Thoracic aorta (tissue), 2 donors: ENCODE measurements at regions not wholly inside any gene's neighbourhood (a gene's known extent, or its start where the extent isn't known, plus 50 kb on each side); places are given as distances from the start of the nearest gene placed in this dataset.
"Not testable (repeated sequence)": the region's sequence is repeated elsewhere in the genome, so short reads cannot be mapped to it uniquely, and the experiment has no call there.

Source experiments
- ATAC-seq: fragments of 150-250 bp; one replicate; pipeline ENCODE4 v1.8.0; 2017; ENCODE audit warnings: low read depth; ENCODE audit not compliant: insufficient number of reproducible peaks, low FRiP score
- DNase-seq: peaks from one replicate; pipeline ENCODE4 v3.0.0-alpha.2; 2020; ENCODE audit warnings: low spot score
- H3K27ac ChIP-seq, 2 donors: fragments of 200-600 bp; sonication (generic); 1 replicate in 1 of 2; 2 replicates in 1 of 2; pipeline ENCODE4 v1.5.1; 2016; ENCODE audit warnings: mild to moderate bottlenecking in 2 of 2, moderate library complexity in 2 of 2
- H3K27me3 ChIP-seq: fragments of 200-600 bp; sonication (generic); replicated peaks from 2 replicates; pipeline ENCODE4 v1.6.0; 2016; ENCODE audit warnings: mild to moderate bottlenecking; ENCODE audit not compliant: insufficient read depth
- H3K36me3 ChIP-seq: fragments of 200-600 bp; sonication (generic); one replicate; pipeline ENCODE4 v1.5.1; 2016
- H3K4me1 ChIP-seq, 2 donors: fragments of 200-600 bp; sonication (generic); 1 replicate in 1 of 2; 2 replicates in 1 of 2; pipeline versions ENCODE4 v1.5.1 to v1.6.0; 2016; ENCODE audit warnings: low read depth in 2 of 2, mild to moderate bottlenecking in 1 of 2; ENCODE audit not compliant: control insufficient read depth in 1 of 2
- H3K4me3 ChIP-seq: fragments of 200-600 bp; sonication (generic); 2 replicates; pipeline ENCODE4 v1.5.1; 2016; ENCODE audit warnings: mild to moderate bottlenecking
- H3K9me3 ChIP-seq: fragments of 200-600 bp; sonication (generic); 2 replicates; pipeline ENCODE4 v1.5.1; 2016
- TF ChIP-seq, protein P1 (sequence below): fragments of 200-600 bp; sonication (generic); IDR thresholded peaks from one replicate; pipeline ENCODE4 v1.5.1; 2019; ENCODE audit warnings: antibody characterized with exemption

GRCh38 chr17:56727876-56728617 lies 105.7 kb downstream of the C17orf67 start:
- no peaks in the 10 kb centered on the region for H3K9me3 ChIP-seq
- TF ChIP-seq, protein P1, sequence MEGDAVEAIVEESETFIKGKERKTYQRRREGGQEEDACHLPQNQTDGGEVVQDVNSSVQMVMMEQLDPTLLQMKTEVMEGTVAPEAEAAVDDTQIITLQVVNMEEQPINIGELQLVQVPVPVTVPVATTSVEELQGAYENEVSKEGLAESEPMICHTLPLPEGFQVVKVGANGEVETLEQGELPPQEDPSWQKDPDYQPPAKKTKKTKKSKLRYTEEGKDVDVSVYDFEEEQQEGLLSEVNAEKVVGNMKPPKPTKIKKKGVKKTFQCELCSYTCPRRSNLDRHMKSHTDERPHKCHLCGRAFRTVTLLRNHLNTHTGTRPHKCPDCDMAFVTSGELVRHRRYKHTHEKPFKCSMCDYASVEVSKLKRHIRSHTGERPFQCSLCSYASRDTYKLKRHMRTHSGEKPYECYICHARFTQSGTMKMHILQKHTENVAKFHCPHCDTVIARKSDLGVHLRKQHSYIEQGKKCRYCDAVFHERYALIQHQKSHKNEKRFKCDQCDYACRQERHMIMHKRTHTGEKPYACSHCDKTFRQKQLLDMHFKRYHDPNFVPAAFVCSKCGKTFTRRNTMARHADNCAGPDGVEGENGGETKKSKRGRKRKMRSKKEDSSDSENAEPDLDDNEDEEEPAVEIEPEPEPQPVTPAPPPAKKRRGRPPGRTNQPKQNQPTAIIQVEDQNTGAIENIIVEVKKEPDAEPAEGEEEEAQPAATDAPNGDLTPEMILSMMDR: no peak
- DNase-seq (no peak), ATAC-seq (no peak)
- no peak overlapping the region for H3K27ac ChIP-seq
- H3K4me1 ChIP-seq: no peaks in the 10 kb centered on the region
- H3K27me3 ChIP-seq: no peaks in the 10 kb centered on the region
- H3K36me3 ChIP-seq: no peaks in the 10 kb centered on the region
- no peak overlapping the region for H3K4me3 ChIP-seq

DNA sequence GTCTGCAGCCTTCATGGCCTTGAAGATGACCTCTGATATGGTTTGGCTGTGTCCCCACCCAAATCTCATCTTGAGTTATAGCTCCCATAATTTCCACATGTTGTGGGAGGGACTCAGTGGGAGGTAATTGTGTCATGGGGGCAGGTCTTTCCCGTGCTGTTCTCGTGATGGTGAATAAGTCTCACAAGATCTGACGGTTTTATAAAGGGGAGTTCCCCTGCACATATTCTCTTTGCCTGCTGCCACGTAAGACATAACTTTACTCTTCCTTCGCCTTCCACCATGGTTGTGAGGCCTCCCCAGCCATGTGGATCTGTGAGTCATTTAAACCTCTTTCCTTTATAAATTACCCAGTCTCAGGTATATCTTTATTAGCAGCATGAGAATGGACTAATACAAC lies 102.6 kb downstream of the C17orf67 start:
- H3K4me3 ChIP-seq, H3K36me3 ChIP-seq, H3K9me3 ChIP-seq, ATAC-seq, DNase-seq, H3K4me1 ChIP-seq, H3K27me3 ChIP-seq, H3K27ac ChIP-seq: not testable (repeated sequence)

- H3K9me3 ChIP-seq: no peaks in the 10 kb centered on the region
- H3K27me3 ChIP-seq: no peaks in the 10 kb centered on the region
- no peak for ATAC-seq
Measured at GRCh38 chr17:56733833-56734232, 99.9 kb downstream of the C17orf67 start.

DNA sequence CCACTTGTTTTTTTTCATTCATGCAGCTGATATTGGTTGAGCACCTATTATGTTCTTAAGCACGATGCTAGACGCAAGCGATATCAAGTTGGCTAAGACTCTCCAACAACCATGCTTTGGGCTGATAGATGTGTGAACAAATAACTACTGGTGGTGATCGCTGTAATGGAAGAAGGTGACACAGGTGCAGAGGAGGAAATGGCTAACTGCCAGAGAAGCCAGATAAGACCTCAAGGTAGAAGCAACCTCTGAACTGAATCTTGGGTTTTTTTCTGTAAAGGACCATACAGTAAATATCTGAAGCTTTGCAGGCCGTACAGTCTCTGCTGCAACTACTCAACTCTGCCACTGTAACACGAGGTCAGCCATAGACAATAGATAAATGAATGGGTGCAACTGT lies 97.9 kb downstream of the C17orf67 start:
- no peak overlapping the region for H3K4me3 ChIP-seq

More at GRCh38 chr17:56733833-56734232, 99.9 kb downstream of the C17orf67 start:
- Histone ChIP-seq H3K27ac (no peak overlapping the region), H3K4me1 (no peaks in the 10 kb centered on the region), H3K36me3 (no peaks in the 10 kb centered on the region), H3K4me3 (no peak overlapping the region)
- DNase-seq: no peak
- TF ChIP-seq, protein P1: no peak

GRCh38 chr17:56737421-56738161 lies 96.1 kb downstream of the C17orf67 start:
- no peaks in the 10 kb centered on the region for H3K27me3 ChIP-seq
- no peaks in the 10 kb centered on the region for H3K9me3 ChIP-seq
- no peak overlapping the region for H3K4me3 ChIP-seq
- DNase-seq (no peak), ATAC-seq (no peak)
- no peaks in the 10 kb centered on the region for H3K4me1 ChIP-seq
- H3K36me3 ChIP-seq: no peaks in the 10 kb centered on the region
- TF ChIP-seq, protein P1: no peak
- H3K27ac ChIP-seq: no peak overlapping the region

More for the DNA sequence above, 97.9 kb downstream of the C17orf67 start:
- TF ChIP-seq, protein P1: no peak
- DNase-seq (no peak), ATAC-seq (no peak)
- Histone ChIP-seq H3K9me3 (no peaks in the 10 kb centered on the region), H3K27me3 (no peaks in the 10 kb centered on the region), H3K4me1 (no peaks in the 10 kb centered on the region), H3K36me3 (no peaks in the 10 kb centered on the region), H3K27ac (no peak overlapping the region)
